GM19239 (cell line): ENCODE measurements at regions not wholly inside any gene's neighbourhood (a gene's known extent, or its start where the extent isn't known, plus 50 kb on each side); places are given as distances from the start of the nearest gene placed in this dataset.
"Not testable (repeated sequence)": the region's sequence is repeated elsewhere in the genome, so short reads cannot be mapped to it uniquely, and the experiment has no call there.

Experiments
- DNase-seq: peaks from one replicate; pipeline ENCODE4 v3.0.0; 2011; ENCODE audit warnings: low spot score; ENCODE audit not compliant: insufficient read length
- FAIRE-seq: peaks from 2 replicates; lab custom pipeline; 2011; peaks lifted over from hg19 to GRCh38; lab: Jason Lieb, UNC

GRCh38 chr6:103167345-103168071 is 1692.2 kb downstream of the HACE1 start:
- no peak for FAIRE-seq

DNA sequence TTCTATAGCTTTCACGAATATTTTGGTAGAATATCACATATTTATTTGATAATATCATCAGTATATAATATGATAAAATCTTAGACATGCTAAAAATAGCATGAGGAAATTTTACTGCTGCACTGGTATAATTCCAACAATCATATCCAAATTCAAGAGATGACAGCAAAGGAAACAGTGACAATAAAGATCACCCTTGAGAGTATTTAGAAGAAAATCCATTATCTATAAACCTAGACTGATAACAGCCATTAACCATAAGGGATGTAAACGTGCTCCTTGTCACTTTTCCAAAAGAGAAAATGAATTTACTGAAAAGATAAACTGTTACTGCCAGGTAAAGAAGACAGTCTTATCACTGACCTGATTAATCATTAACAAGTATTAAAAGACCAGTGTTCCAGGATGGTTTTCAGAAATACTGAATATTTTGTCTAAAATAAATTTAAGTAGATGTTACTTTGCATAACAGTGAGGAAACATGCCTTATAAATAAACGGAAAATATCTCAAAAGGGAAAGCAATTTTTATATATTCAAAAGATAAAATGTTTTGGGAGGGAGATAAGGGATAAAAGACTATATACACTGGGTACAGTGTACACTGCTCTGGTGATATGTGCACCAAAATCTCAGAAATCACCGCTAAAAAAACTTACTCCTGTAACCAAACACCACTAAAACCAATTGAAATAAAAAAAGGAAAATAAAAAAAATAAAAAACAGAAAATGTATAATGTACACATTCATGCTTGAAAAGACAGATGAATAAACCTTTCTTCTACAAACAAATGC is 1704.7 kb downstream of the HACE1 start:
- DNase-seq (no peak), FAIRE-seq (no peak)

More at GRCh38 chr6:103167345-103168071, 1692.2 kb downstream of the HACE1 start:
- no peak for DNase-seq

DNA sequence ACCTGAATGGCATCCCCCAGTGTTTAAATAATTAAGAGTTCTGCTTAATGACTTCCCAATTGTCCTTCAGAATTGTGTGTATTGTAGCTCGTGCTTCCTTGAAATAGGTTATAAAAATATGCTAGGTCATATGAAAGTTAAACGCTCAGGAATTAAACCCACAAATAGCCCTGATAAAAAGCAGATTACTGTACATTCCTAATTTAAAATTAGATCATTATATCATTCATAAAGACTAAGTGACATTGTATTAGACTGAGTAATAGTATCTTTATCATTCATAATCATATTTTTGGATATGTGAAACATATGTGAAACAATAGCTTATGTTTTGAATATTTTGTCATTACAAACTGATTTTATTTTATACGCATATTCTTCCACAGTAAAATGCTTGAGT is 1706.7 kb downstream of the HACE1 start:
- FAIRE-seq (no peak), DNase-seq (no peak)

DNA sequence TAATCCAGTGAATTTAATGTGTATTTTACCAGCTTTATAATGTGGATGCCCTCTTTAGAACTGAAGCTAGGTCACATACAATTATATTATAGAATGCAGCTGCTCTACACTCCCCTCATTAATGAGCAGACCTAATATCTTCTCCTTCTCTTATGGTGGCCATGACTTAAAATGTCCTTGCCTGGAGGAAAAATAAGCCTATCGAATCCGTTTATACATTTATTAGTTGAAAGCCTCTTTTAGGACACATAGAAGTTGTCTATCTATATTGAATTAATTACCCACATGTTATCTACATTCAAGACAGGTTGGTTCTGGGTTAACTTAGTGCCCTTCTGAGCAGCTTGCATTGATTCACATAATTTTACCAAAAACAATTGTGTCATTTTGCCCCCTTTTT is 1716.8 kb downstream of the HACE1 start:
- DNase-seq: no peak
- FAIRE-seq: no peak

DNA sequence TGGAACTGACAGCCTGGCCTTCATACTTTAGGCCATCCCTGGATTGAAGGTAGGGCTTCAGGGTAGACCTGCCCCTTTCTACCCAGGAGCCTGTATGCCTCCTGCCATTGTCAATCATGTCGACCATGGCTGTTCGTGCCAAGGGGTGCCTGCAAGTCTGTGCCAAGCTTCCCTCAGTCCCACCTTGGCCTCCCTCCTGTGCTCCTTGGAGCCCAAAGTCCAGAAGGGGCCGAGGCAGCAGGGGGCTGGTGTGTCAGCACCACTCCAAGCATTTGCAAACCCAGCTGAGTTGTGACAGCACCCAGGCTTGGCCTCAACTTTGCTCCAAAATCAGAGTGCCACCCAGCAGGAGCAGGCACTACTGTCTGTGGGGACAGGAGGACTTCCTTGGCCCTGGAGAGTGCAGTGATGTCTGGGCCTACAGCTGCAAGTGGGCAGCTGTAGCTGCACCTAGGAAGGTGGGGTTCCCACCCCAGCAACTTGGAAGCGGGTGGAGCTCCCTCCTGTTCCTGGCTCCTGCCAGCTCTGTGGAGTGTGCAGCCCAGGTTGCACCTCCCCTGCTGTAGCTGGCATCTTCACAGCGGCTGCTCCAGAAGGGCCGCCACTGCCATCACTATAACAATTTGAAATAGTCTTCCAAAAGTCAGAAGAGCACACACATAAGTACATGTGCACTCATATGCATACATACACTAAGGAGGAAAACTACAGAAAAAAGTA is 1719.3 kb downstream of the HACE1 start:
- no peak for DNase-seq
- no peak for FAIRE-seq

DNA sequence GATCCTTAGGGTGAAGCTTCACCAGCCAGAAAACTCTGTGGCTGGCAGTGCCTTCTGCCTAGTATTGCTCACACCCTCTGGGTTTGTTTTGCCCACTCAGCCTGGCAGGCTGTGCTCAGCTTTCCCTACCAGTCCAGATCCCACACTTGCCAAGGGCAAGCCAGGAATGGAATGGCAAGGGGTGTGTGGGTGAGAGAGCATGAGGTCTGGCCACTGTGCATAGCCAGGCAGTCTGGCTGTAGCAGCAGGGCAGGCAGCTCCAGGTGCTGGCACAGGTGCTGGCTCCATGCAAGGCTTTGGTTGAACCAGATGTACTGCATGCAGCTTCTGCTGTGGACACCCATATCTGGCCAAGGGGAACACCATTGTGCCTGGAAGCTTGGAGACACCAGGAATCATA is 1720.3 kb downstream of the HACE1 start:
- DNase-seq (no peak), FAIRE-seq (no peak)

- DNase-seq: no peak
- no peak for FAIRE-seq
Observed at GRCh38 chr6:103124471-103124870, 1731.0 kb downstream of the GRIK2 start.

GRCh38 chr6:103122766-103123601 is 1729.5 kb downstream of the GRIK2 start:
- FAIRE-seq: no peak
- no peak for DNase-seq

DNA sequence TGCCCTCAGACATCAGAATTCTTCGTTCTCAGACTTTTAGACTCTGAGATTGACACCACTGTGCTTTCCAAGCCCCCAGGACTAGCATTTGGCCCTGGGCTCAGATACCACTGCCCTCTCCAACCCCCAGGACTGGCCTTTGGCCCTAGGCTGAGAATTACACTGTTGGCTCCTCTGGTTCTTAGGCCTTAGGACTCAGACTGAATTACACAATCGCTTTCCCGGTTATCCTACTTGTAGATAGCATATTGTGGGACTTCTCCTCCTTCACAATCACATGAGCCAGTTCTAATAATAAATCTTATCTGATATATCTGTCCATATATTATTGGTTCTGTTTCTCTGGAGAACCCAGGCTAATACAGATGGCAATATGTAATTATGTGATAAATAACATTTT is 1725.5 kb downstream of the GRIK2 start:
- FAIRE-seq: no peak
- DNase-seq: no peak

GRCh38 chr6:103114582-103114981 is 1721.1 kb downstream of the GRIK2 start:
- FAIRE-seq (no peak), DNase-seq (no peak)

DNA sequence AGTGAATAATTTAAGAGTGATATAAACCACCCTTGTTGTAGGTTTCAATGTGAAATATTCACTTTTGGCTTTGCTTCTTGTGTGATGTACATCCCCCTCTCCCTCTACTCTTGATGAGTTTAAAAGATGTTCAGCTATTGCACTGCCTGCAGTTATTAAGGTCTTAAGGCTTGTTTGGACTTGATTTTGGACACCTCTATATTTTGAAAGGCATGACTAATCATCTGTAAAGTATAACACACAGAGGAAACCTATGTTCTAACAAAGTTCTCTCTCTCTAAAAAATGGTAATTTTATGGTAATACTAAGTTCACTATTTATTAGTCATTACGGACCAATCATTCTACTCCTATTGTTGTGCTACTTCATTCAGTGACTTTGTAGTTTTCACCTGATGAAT is 1719.9 kb downstream of the GRIK2 start:
- FAIRE-seq (no peak), DNase-seq (no peak)

GRCh38 chr6:103107985-103108384 is 1714.5 kb downstream of the GRIK2 start:
- FAIRE-seq (no peak), DNase-seq (no peak)

DNA sequence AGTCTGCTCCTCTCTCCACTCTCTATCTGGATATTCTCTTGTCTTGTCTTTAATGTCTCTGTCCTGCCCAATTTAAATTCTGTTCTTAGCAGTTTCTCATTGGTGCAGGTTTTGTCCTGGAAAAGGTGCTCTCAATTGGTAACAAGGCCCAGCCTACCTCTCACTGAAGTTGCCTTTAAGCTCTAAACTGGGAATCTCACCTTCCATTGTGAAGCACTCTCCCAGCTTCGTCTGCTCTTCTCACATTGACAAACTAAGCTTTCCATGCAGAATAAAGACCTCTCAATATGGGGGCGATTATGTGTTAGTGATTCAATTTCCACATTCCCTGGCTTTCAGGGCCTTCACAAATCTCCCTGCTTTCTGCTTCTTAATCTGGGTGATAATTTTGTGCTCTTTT is 1712.2 kb downstream of the GRIK2 start:
- DNase-seq: no peak
- no peak for FAIRE-seq

DNA sequence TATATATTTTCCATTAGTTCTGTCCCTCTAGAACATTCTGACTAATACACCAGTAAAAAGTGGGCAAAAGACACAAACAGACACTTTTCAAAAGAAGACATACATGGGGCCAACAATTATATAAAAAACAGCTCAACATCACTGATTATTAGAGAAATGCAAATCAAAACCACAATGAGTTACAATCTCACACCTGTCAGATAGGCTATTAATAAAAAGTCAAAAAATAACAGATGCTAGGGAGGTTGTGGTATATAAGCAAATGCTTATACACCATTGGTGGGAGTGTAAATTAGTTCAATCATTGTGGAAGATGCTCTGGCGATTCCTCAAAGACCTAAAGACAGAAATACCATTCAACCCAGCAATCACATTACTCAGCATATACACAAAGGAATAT is 1707.8 kb downstream of the GRIK2 start:
- FAIRE-seq (no peak), DNase-seq (no peak)

- not testable (repeated sequence) for DNase-seq, FAIRE-seq
Observed at GRCh38 chr6:103092414-103092813, 1698.9 kb downstream of the GRIK2 start.

- FAIRE-seq (no peak), DNase-seq (no peak)
Observed at GRCh38 chr6:103085801-103086200, 1692.3 kb downstream of the GRIK2 start.

DNA sequence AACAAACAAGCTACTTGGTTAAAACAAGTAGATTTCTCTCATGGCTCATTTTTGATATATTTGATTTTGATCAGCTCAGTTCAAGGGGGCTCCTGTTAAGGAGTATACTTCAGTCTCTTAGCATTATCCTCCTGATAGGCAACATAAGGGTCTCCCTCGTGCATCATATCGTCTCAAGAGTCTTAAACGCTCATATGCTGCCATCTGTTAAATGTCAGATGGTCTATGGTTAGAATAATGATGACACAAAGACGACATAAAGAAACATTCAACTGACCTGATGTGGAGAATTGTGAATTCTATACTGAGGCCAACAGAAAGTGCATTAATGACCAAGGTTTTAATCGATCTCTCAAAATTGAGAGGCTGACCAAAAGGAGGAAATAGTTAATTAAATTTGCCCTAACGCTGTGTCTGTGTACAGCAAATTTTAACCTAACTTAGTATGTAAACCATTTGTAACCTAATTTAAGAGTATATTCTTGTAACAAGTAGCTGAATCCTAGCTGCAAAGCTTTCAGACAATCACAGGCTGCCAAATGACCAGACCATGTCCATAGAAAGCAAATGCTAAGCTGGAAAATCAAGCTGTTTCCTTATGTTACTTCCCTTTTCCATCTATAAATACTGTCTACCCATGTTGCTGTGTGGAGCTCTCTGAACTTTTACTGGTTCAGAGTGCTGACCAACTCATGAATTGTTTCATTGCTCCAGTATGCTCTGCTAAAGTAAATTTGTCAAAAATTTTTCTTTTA is 1688.5 kb downstream of the GRIK2 start:
- no peak for DNase-seq
- FAIRE-seq: no peak

GRCh38 chr6:103081126-103081525 is 1687.6 kb downstream of the GRIK2 start:
- FAIRE-seq: no peak

DNA sequence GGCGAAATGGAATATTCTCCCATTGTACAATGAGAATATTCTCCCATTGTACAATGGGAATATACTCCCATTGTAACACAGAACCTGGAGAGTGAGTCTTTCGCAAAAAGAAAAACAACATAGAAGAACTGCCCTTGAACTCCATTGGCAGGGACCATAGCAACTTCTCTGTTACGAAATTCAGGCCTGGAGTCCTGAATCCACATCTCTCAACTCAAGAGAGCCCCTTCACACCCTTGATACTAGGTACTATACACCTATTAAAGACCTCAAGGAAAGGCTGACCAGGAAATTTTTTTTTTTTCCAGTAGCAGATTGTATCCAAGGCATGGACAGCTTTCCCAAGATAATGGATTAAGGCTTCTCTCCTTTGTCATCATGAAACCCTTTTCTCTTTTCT is 1687.0 kb downstream of the GRIK2 start:
- DNase-seq (no peak), FAIRE-seq (no peak)

More at GRCh38 chr6:103081126-103081525, 1687.6 kb downstream of the GRIK2 start:
- DNase-seq: no peak
